WTC11 (cell line): ENCODE measurements at regions not wholly inside any gene's neighbourhood (a gene's known extent, or its start where the extent isn't known, plus 50 kb on each side); places are given as distances from the start of the nearest gene placed in this dataset.

Experiments
- ATAC-seq: fragments of 200-7000 bp; cut with Tn5 transposase; 2 replicates; pipeline ENCODE4 v1.10.0; 2021; ENCODE audit warnings: mild to moderate bottlenecking, moderate library complexity
- CTCF ChIA-PET: fragments of 300-600 bp; sonication (Branson Sonifier 250); formaldehyde crosslinking; loops from one replicate; lab custom pipeline; 2021; ENCODE audit warnings: antibody characterized with exemption; lab: Charles Lee
- POLR2A ChIA-PET: fragments of 350-600 bp; sonication (Branson Sonifier 250); formaldehyde crosslinking; loops from one replicate; lab custom pipeline; 2021; ENCODE audit warnings: antibody characterized with exemption; lab: Charles Lee
- DNase-seq: peaks from one replicate; pipeline ENCODE4 v3.0.0; 2021; ENCODE audit warnings: low spot score
- H3K27ac Mint-ChIP-seq: 2 replicates; pipeline ENCODE4 v1.8.0; 2021; ENCODE audit warnings: mixed read lengths
- H3K27me3 Mint-ChIP-seq: 2 replicates; pipeline ENCODE4 v1.8.0; 2021; ENCODE audit warnings: low read depth, mild to moderate bottlenecking, moderate library complexity, mixed read lengths
- H3K36me3 Mint-ChIP-seq: 2 replicates; pipeline ENCODE4 v1.8.0; 2021; ENCODE audit warnings: mixed read lengths
- H3K4me1 Mint-ChIP-seq: 2 replicates; pipeline ENCODE4 v1.8.0; 2022; ENCODE audit warnings: mixed read lengths
- H3K4me3 Mint-ChIP-seq: 2 replicates; pipeline ENCODE4 v1.8.0; 2021; ENCODE audit warnings: mild to moderate bottlenecking, moderate library complexity, mixed read lengths
- H3K9me3 Mint-ChIP-seq: 2 replicates; pipeline ENCODE4 v1.8.0; 2021; ENCODE audit warnings: mixed read lengths
- ARID4B ChIP-seq: sonication (generic); formaldehyde crosslinking; IDR thresholded peaks from 2 replicates; pipeline ENCODE4 v1.8.0; 2023; ENCODE audit warnings: missing genetic modification reagents, mild to moderate bottlenecking, borderline replicate concordance
- ATF2 ChIP-seq: sonication (generic); formaldehyde crosslinking; IDR thresholded peaks from 2 replicates; pipeline ENCODE4 v1.8.1; 2022; ENCODE audit warnings: low read depth, missing genetic modification reagents, borderline replicate concordance
- CBFB ChIP-seq: sonication (generic); formaldehyde crosslinking; IDR thresholded peaks from 2 replicates; pipeline ENCODE4 v1.8.1; 2022; ENCODE audit warnings: mild to moderate bottlenecking, low read depth, missing genetic modification reagents
- CDX4 ChIP-seq: fragments of 250-450 bp; sonication (Bioruptor Pico); IDR thresholded peaks from 2 replicates; pipeline ENCODE4 v1.9.0; 2021; ENCODE audit warnings: moderate library complexity, mild to moderate bottlenecking, inconsistent platforms, borderline replicate concordance
- IRF2 ChIP-seq: sonication (generic); formaldehyde crosslinking; IDR thresholded peaks from 2 replicates; pipeline ENCODE4 v1.8.0; 2022; ENCODE audit warnings: low read depth, missing genetic modification reagents, borderline replicate concordance
- MLX ChIP-seq: sonication (generic); formaldehyde crosslinking; IDR thresholded peaks from 2 replicates; pipeline ENCODE4 v1.8.1; 2023; ENCODE audit warnings: mild to moderate bottlenecking, missing genetic modification reagents, moderate library complexity
- NR3C1 ChIP-seq: sonication (generic); formaldehyde crosslinking; conservative IDR thresholded peaks from 2 replicates; pipeline ENCODE4 v1.8.1; 2023; ENCODE audit warnings: low read depth, mild to moderate bottlenecking, missing genetic modification reagents
- PRDM15 ChIP-seq: sonication (generic); formaldehyde crosslinking; IDR thresholded peaks from 2 replicates; pipeline ENCODE4 v1.8.0; 2022; ENCODE audit warnings: missing genetic modification reagents
- RELA ChIP-seq: sonication (generic); formaldehyde crosslinking; IDR thresholded peaks from 2 replicates; pipeline ENCODE4 v1.8.1; 2022; ENCODE audit warnings: missing genetic modification reagents, mild to moderate bottlenecking, borderline replicate concordance
- SMAD3 ChIP-seq: sonication (generic); formaldehyde crosslinking; IDR thresholded peaks from 2 replicates; pipeline ENCODE4 v1.8.0; 2022; ENCODE audit warnings: missing genetic modification reagents, mild to moderate bottlenecking, borderline replicate concordance
- TCF7 ChIP-seq: sonication (generic); formaldehyde crosslinking; IDR thresholded peaks from 2 replicates; pipeline ENCODE4 v1.8.0; 2022; ENCODE audit warnings: mild to moderate bottlenecking, low read depth, missing genetic modification reagents, moderate library complexity
- USF1 ChIP-seq: sonication (generic); formaldehyde crosslinking; IDR thresholded peaks from 2 replicates; pipeline ENCODE4 v1.8.0; 2022; ENCODE audit warnings: mild to moderate bottlenecking, missing genetic modification reagents
- ZNF219 ChIP-seq: sonication (generic); formaldehyde crosslinking; IDR thresholded peaks from 2 replicates; pipeline ENCODE4 v1.8.0; 2023; ENCODE audit warnings: missing genetic modification reagents, mild to moderate bottlenecking, borderline replicate concordance
- ZNF317 ChIP-seq: sonication (generic); formaldehyde crosslinking; IDR thresholded peaks from 2 replicates; pipeline ENCODE4 v1.8.1; 2023; ENCODE audit warnings: low read depth, mild to moderate bottlenecking, moderate library complexity, missing genetic modification reagents, borderline replicate concordance
- ZNF396 ChIP-seq: fragments of 250-450 bp; sonication (Bioruptor Pico); IDR thresholded peaks from 2 replicates; pipeline ENCODE4 v1.8.0; 2021; ENCODE audit warnings: mild to moderate bottlenecking, moderate library complexity, borderline replicate concordance

GRCh38 chr3:3335903-3336302 is 156.4 kb upstream of the CRBN start:
- peaks cover 20% of the 10 kb centered on the region for H3K27me3 Mint-ChIP-seq
- ChIA-PET POLR2A (no interaction called here), CTCF (no interaction called here)
- H3K27ac Mint-ChIP-seq, result no peak overlapping the region
- H3K4me1 Mint-ChIP-seq, result peaks cover 8% of the 10 kb centered on the region
- H3K4me3 Mint-ChIP-seq, result no peak overlapping the region
- TF ChIP-seq SMAD3 (CRISPR knock-in tag), result no peak
- TF ChIP-seq PRDM15 (CRISPR knock-in tag), result no peak
- TF ChIP-seq TCF7, result no peak
- no peak for TF ChIP-seq MLX (CRISPR knock-in tag)
- TF ChIP-seq CBFB (CRISPR knock-in tag), result no peak
- no peak for TF ChIP-seq NR3C1
- no peak for TF ChIP-seq IRF2
- no peak for TF ChIP-seq ATF2 (CRISPR knock-in tag)
- no peak for TF ChIP-seq CDX4 (CRISPR knock-in tag)
- no peak for TF ChIP-seq ARID4B (CRISPR knock-in tag)
- TF ChIP-seq ZNF317 (CRISPR knock-in tag), result no peak
- no peak for TF ChIP-seq ZNF396 (CRISPR knock-in tag)
- TF ChIP-seq USF1 (CRISPR knock-in tag), result no peak
- TF ChIP-seq RELA (CRISPR knock-in tag), result no peak
- no peak for TF ChIP-seq ZNF219 (CRISPR knock-in tag)
- H3K36me3 Mint-ChIP-seq, result peaks cover 29% of the 10 kb centered on the region
- H3K9me3 Mint-ChIP-seq, result peaks cover 69% of the 10 kb centered on the region
- DNase-seq, result no peak
- no peak for ATAC-seq
